PC-9 (cell line): ENCODE measurements at regions not wholly inside any gene's neighbourhood (a gene's known extent, or its start where the extent isn't known, plus 50 kb on each side); places are given as distances from the start of the nearest gene placed in this dataset.
A peak's percentile ranks its signal among the peaks of the same experiment; 100 is the strongest.
"Not testable (repeated sequence)": the region's sequence is repeated elsewhere in the genome, so short reads cannot be mapped to it uniquely, and the experiment has no call there.

Experiments used
- BruUV-seq: library from RNA; stranded (reverse); fragments of 400-500 nt; replicated peaks from 2 replicates; lab custom pipeline; 2021; lab: Mats Ljungman, UMichigan
- CTCF ChIA-PET: fragments of 300-600 bp; sonication (Branson Sonifier 250); formaldehyde crosslinking; loops from one replicate; lab custom pipeline; 2022; ENCODE audit warnings: antibody characterized with exemption; lab: Charles Lee
- POLR2A ChIA-PET: fragments of 300-600 bp; sonication (Branson Sonifier 250); formaldehyde crosslinking; loops from one replicate; lab custom pipeline; 2022; ENCODE audit warnings: antibody characterized with exemption; ENCODE audit not compliant: unreplicated experiment; lab: Charles Lee
- DNase-seq, 2 experiments: peaks; one replicate each; pipeline versions ENCODE4 v3.0.0 to v3.0.0-alpha.2; 2015 to 2022; ENCODE audit warnings: mixed read lengths in 1 of 2
- H2AFZ ChIP-seq: fragments of 200-600 bp; sonication (generic); 2 replicates; pipeline ENCODE4 v1.8.1; 2017; ENCODE audit warnings: antibody characterized with exemption
- H3F3A ChIP-seq: fragments of 200-600 bp; sonication (generic); 2 replicates; pipeline ENCODE4 v1.8.1; 2017; ENCODE audit warnings: antibody characterized with exemption, mild to moderate bottlenecking, low read depth; ENCODE audit not compliant: insufficient read depth
- H3K27ac ChIP-seq: fragments of 200-600 bp; sonication (generic); 2 replicates; pipeline ENCODE4 v1.6.1; 2016; ENCODE audit warnings: mixed run types
- H3K27me3 ChIP-seq: fragments of 200-600 bp; sonication (generic); 2 replicates; pipeline ENCODE4 v1.6.1; 2016; ENCODE audit warnings: low read depth, mixed run types; ENCODE audit not compliant: insufficient read depth
- H3K36me3 ChIP-seq: fragments of 200-600 bp; sonication (generic); 2 replicates; pipeline ENCODE4 v1.6.1; 2016; ENCODE audit warnings: low read depth, mixed run types
- H3K4me1 ChIP-seq: fragments of 200-600 bp; sonication (generic); replicated peaks from 2 replicates; pipeline ENCODE4 v1.6.1; 2016; ENCODE audit warnings: mixed run types; ENCODE audit not compliant: insufficient read depth
- H3K4me2 ChIP-seq: fragments of 200-600 bp; sonication (generic); 2 replicates; pipeline ENCODE4 v1.6.1; 2017; ENCODE audit warnings: mixed run types
- H3K4me3 ChIP-seq: fragments of 200-600 bp; sonication (generic); 2 replicates; pipeline ENCODE4 v1.6.1; 2016; ENCODE audit warnings: mixed run types
- H3K79me2 ChIP-seq: fragments of 200-600 bp; sonication (generic); 2 replicates; pipeline ENCODE4 v1.6.1; 2017; ENCODE audit warnings: low read depth, mixed run types
- H3K9me2 ChIP-seq: fragments of 200-600 bp; sonication (generic); 2 replicates; pipeline ENCODE4 v1.8.1; 2017; ENCODE audit warnings: mild to moderate bottlenecking; ENCODE audit not compliant: insufficient read depth
- H3K9me3 ChIP-seq: fragments of 200-600 bp; sonication (generic); 2 replicates; pipeline ENCODE4 v1.8.1; 2016; ENCODE audit warnings: low read depth; ENCODE audit not compliant: insufficient read depth
- H4K20me1 ChIP-seq: fragments of 200-600 bp; sonication (generic); 2 replicates; pipeline ENCODE4 v1.8.1; 2017; ENCODE audit not compliant: insufficient read depth
- EZH2 ChIP-seq: fragments of 200-600 bp; sonication (generic); IDR thresholded peaks from 2 replicates; pipeline ENCODE4 v1.8.0; 2017; ENCODE audit warnings: antibody characterized with exemption, low read depth
- intact Hi-C: fragments of 100-400 bp; cut with micrococcal nuclease; formaldehyde crosslinking; loops from one replicate; pipeline ENCODE4 v1.10.0; 2022; ENCODE audit not compliant: unreplicated experiment
- TF ChIP-seq, protein P1 (sequence below): fragments of 200-600 bp; sonication (generic); conservative IDR thresholded peaks from 2 replicates; pipeline ENCODE4 v1.6.1; 2017; ENCODE audit warnings: mixed run types, antibody characterized with exemption, mild to moderate bottlenecking, moderate library complexity

DNA sequence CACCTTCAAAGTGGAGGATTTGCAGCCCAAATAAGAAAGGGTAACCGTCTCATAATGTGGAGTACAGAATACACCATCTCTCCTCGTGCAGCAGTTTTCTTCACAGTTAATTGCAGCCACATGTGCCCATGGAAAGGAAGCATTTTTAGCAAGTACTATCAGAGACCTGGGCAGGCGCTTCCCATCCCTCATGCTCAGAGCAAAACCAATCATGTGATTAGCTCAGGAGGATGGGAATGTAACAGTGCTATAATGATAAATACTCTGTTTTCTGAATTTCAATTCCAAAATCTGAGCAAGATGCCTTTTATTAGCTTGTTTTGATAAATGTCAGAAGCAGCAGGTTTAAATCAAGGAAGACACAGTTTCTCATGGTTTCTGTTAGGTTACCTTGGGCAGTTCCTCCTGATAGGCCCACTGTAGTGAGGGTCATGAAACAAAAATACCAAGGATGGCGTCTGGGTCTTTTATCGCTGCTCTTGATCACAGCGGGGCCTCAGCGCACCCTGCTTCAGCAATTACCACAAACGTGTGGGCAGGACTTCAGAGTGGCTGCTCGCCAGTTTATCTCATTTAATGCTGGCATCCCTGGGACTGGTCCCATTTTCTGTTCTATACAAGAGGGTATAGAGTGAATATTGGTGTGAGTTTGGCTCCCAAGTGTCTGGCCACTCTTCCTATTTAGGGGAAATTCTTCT, 92.6 kb upstream of the VGLL4 start:
- ChIA-PET POLR2A (interaction anchor here (0.6 kb wide), 1 partner anchor 1011 kb away, joined by 4 read pairs; no protein-coding TSS in a partner anchor), CTCF (no interaction called here)
- H3K27ac ChIP-seq, result no peak overlapping the region
- no peaks in the 10 kb centered on the region for H3K27me3 ChIP-seq
- H3K4me3 ChIP-seq, result no peak overlapping the region
- no peak for TF ChIP-seq EZH2
- TF ChIP-seq, protein P1, sequence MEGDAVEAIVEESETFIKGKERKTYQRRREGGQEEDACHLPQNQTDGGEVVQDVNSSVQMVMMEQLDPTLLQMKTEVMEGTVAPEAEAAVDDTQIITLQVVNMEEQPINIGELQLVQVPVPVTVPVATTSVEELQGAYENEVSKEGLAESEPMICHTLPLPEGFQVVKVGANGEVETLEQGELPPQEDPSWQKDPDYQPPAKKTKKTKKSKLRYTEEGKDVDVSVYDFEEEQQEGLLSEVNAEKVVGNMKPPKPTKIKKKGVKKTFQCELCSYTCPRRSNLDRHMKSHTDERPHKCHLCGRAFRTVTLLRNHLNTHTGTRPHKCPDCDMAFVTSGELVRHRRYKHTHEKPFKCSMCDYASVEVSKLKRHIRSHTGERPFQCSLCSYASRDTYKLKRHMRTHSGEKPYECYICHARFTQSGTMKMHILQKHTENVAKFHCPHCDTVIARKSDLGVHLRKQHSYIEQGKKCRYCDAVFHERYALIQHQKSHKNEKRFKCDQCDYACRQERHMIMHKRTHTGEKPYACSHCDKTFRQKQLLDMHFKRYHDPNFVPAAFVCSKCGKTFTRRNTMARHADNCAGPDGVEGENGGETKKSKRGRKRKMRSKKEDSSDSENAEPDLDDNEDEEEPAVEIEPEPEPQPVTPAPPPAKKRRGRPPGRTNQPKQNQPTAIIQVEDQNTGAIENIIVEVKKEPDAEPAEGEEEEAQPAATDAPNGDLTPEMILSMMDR, result no peak
- no peaks in the 10 kb centered on the region for H3K9me3 ChIP-seq
- H3K79me2 ChIP-seq, result no peaks in the 10 kb centered on the region
- H3K36me3 ChIP-seq, result no peaks in the 10 kb centered on the region
- no peaks in the 10 kb centered on the region for H4K20me1 ChIP-seq
- no TSS peak for BruUV-seq
- peaks cover 8% of the 10 kb centered on the region for H3F3A ChIP-seq
- H3K9me2 ChIP-seq, result no peaks in the 10 kb centered on the region
- H3K4me1 ChIP-seq, result no peaks in the 10 kb centered on the region
- 0 out of 2 replicates have a peak overlapping the region, but pooled peaks have one; percentile 29 for H2AFZ ChIP-seq
- no peak overlapping the region for H3K4me2 ChIP-seq
- intact Hi-C loops, result no loop called here
- DNase-seq, result no peak

GRCh38 chr3:11735638-11736037, 91.9 kb upstream of the VGLL4 start:
- Histone ChIP-seq H3K9me3 (no peaks in the 10 kb centered on the region), H3K27me3 (no peaks in the 10 kb centered on the region), H3K9me2 (no peaks in the 10 kb centered on the region), H3K4me2 (no peak overlapping the region), H3F3A (peaks cover 8% of the 10 kb centered on the region), H3K4me3 (no peak overlapping the region), H3K4me1 (no peaks in the 10 kb centered on the region), H3K36me3 (no peaks in the 10 kb centered on the region), H2AFZ (0 out of 2 replicates have a peak overlapping the region, but pooled peaks have one; percentile 29), H3K27ac (no peak overlapping the region), H3K79me2 (no peaks in the 10 kb centered on the region), H4K20me1 (no peaks in the 10 kb centered on the region)
- DNase-seq, result no peak
- TF ChIP-seq EZH2, result no peak
- TF ChIP-seq, protein P1, result no peak
- CTCF ChIA-PET, result no interaction called here
- intact Hi-C loops, result no loop called here
- no TSS peak for BruUV-seq
- POLR2A ChIA-PET, result no interaction called here

DNA sequence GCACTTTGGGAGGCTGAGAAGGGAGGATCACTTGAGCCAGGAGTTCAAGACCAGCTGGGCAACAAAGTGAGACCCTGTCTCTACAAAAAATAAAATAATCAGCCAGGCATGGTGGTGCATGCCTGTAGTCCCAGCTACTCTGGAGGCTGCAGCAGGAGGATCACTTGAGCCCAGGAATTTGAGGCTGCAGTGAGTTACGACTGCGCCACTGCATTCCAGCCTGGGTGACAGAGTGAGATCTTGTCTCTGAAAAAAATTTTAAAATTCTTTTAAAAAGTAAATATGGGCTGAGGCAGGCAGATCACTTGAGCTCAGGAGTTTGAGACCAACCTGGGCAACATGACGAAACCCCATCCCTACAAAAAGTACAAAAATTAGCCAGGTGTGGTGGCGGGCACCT, 91.4 kb upstream of the VGLL4 start:
- BruUV-seq, CTCF ChIA-PET, H3K9me2 ChIP-seq, H3K9me3 ChIP-seq, H3K27me3 ChIP-seq, H3K79me2 ChIP-seq, H3K4me2 ChIP-seq, H3K4me3 ChIP-seq, H4K20me1 ChIP-seq, H2AFZ ChIP-seq, H3K36me3 ChIP-seq, DNase-seq, POLR2A ChIA-PET, intact Hi-C loops, H3K4me1 ChIP-seq, H3F3A ChIP-seq, H3K27ac ChIP-seq: not testable (repeated sequence)
